Iris pigment epithelial cell (primary cell): ENCODE measurements at regions not wholly inside any gene's neighbourhood (a gene's known extent, or its start where the extent isn't known, plus 50 kb on each side); places are given as distances from the start of the nearest gene placed in this dataset.
"Not testable (repeated sequence)": the region's sequence is repeated elsewhere in the genome, so short reads cannot be mapped to it uniquely, and the experiment has no call there.

Source experiments
- DNase-seq: peaks from one replicate; pipeline ENCODE4 v3.0.0-alpha.2; 2011; ENCODE audit warnings: low read depth

- DNase-seq = peak; percentile 63
Observed at GRCh38 chr17:63178530-63178929, 212.5 kb downstream of the TANC2 start.

GRCh38 chr17:63181856-63182255, 215.8 kb downstream of the TANC2 start:
- DNase-seq = no peak

GRCh38 chr17:63185420-63185819, 219.4 kb downstream of the TANC2 start:
- DNase-seq = no peak

GRCh38 chr17:63189082-63189481, 223.0 kb downstream of the TANC2 start:
- DNase-seq = peak; percentile 78

GRCh38 chr17:63189930-63190329, 223.9 kb downstream of the TANC2 start:
- DNase-seq = peak; percentile 14

GRCh38 chr17:63190821-63191370, 224.9 kb downstream of the TANC2 start:
- DNase-seq = no peak

GRCh38 chr17:63191610-63192009, 225.6 kb downstream of the TANC2 start:
- no peak for DNase-seq

GRCh38 chr17:63193827-63194226, 227.8 kb downstream of the TANC2 start:
- no peak for DNase-seq

- DNase-seq = no peak
Observed at GRCh38 chr17:63196772-63197335, 230.8 kb downstream of the TANC2 start.

- no peak for DNase-seq
Observed at GRCh38 chr17:63203652-63204051, 237.6 kb downstream of the TANC2 start.

- no peak for DNase-seq
Observed at GRCh38 chr17:63221939-63222338, 224.2 kb downstream of the CYB561 start.

- DNase-seq = peak; percentile 18
Observed at GRCh38 chr17:63222655-63223054, 223.5 kb downstream of the CYB561 start.

GRCh38 chr17:63223212-63223911, 222.7 kb downstream of the CYB561 start:
- no peak for DNase-seq

GRCh38 chr17:63224644-63225043, 221.5 kb downstream of the CYB561 start:
- no peak for DNase-seq

- DNase-seq = not testable (repeated sequence)
Observed at GRCh38 chr17:63226720-63227119, 219.4 kb downstream of the CYB561 start.

GRCh38 chr17:63231015-63231620, 215.0 kb downstream of the CYB561 start:
- DNase-seq = not testable (repeated sequence)

- DNase-seq = no peak
Observed at GRCh38 chr17:63232565-63233310, 213.4 kb downstream of the CYB561 start.

GRCh38 chr17:63240106-63240505, 206.0 kb downstream of the CYB561 start:
- DNase-seq = no peak

GRCh38 chr17:63246344-63246743, 199.8 kb downstream of the CYB561 start:
- peak; percentile 43 for DNase-seq

GRCh38 chr17:63247706-63248105, 198.4 kb downstream of the CYB561 start:
- DNase-seq = no peak

- DNase-seq = peak; percentile 33
Observed at GRCh38 chr17:63249256-63250004, 196.7 kb downstream of the CYB561 start.

- peak; percentile 34 for DNase-seq
Observed at GRCh38 chr17:63250830-63251229, 195.3 kb downstream of the CYB561 start.
